ENCODE measurements at regions not wholly inside any gene's neighbourhood (a gene's known extent, or its start where the extent isn't known, plus 50 kb on each side); places are given as distances from the start of the nearest gene placed in this dataset.

- TF ChIP-seq CTCF (conservative IDR thresholded peaks at IDR 0.05; ENCODE audit: low read length) (no peak), EZH2phosphoT487 (IDR thresholded peaks at IDR 0.05; ENCODE audit: borderline replicate concordance) (no peak)
Measured at GRCh38 chr10:60629332-60629731, 148.9 kb upstream of the CDK1 start.
